ENCODE measurements at regions not wholly inside any gene's neighbourhood (a gene's known extent, or its start where the extent isn't known, plus 50 kb on each side); places are given as distances from the start of the nearest gene placed in this dataset.
"Not testable (repeated sequence)": the region's sequence is repeated elsewhere in the genome, so short reads cannot be mapped to it uniquely, and the experiment has no call there.

DNA sequence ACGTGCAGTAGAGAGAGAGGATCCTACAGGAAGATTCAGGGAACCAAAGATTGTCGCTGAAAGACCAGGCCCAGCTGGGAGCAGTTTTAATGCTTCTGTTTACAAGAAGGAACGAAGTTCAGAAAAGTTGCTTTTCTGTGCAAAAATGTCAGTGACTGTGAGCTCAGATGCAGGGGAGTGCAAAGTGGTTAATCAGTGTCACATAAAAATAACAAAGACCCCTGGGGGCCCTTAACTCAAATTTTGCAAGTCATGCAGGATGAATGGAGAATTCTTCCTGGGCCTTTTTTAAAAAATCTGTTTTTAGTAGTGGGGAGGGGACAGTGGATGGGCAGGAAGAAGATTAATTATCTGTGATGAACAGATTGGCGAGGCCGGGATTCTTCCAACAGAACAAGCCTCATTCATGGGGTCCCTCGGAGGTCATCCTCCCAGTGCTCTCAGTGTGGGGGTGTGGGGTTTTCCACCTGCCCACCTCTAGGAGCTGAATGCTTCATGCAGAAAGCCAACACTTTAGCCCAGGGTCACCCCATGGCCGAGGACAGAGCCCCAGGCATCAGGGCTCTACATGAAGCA, 167.2 kb downstream of the UQCRFS1 start:
- no peak for DNase-seq

DNA sequence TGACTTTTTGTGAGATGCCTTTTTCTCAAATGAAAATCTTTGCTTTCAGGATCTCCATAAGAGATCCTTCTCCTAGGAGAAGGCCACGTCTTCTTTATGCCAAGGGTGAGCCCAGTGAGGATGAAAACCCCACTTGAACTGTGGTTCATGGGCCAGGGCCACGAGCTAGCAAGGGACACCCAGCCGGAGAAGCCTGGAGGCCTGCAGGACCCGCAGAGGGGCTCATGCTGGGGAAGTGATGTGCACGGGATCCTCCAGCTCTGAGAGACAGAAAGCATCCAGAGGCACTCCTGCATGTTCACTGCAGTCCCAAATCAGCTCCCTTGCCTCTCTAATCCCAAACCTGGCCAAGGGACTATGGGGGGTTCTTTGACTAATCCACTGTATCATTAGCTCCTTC, 168.9 kb downstream of the UQCRFS1 start:
- no peak for DNase-seq

DNA sequence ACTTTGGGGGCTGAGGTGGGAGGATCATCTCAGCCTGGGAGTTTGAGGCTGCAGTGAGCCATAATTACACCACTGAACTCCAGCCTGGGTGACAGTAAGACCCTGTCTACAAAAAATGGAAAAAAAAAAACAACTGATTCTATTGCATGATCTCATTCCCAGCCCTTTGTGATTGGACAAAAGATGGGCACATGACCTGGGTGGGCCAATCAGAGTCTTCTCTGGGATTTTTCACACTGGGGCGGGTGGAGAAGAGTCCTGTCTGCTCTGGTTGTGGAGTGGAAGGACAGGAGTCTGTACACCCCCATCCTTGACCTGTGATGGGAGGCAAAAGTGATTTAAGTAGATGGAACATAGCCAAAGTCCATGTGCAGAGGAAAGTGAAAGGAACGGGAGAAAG, 170.5 kb downstream of the UQCRFS1 start:
- no peak for DNase-seq

DNA sequence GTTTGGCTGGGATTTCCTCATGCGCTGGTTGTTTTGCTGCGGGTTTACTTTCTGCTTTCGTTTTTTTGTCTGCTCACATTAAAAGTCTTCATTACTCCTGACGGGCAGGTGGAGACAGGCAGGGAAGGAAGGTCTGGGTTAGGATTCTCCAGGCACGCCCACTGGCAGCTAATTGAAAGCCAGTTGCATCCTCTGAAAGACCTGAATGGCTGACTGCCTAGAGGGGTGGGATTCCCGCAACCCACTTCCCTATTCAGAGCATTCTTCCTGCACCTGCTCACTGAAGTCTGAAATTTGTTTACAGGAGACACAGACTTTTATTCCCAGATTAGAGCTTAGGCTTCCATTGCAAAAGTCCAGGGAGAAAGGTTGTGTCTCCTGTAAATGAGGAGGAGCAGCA, 172.0 kb downstream of the UQCRFS1 start:
- no peak for DNase-seq

DNA sequence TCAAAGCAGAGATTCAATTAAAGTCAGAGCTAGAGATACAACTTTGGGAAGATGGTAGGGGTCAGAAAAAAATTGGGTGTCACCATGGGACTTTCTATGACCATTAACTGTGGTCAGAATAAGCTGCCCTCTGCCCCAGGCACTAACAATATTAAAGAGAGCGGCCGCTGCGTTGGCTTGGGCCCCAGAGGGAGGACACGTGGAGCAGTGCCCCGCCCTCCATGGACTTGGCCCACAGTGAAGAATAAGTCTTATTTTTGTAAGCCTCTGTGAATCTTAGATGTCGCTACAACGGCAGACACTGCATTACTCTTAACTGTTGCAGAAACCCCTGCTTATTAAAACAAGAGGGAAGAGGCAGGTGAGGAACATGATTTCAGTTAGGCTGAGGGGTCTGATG, 172.7 kb downstream of the UQCRFS1 start:
- DNase-seq = no peak

DNA sequence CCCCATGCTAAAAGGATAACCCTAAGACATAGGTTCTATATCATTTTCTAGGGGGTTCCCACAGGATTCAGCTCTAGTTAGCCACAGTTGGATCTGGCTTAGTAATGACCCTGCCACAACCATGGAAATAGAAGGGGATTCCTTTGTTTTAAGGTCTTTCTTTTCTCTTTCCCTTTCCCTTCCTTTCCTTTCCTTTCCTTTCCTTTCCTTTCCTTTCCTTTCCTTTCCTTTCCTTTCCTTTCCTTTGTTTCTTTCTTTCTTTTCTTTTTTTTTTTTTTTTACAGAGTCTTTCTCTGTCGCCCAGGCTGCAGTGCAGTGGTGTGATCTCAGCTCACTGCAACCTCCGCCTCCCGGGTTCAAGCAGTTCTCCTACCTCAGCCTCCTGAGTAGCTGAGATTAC, 173.9 kb downstream of the UQCRFS1 start:
- not testable (repeated sequence) for DNase-seq

DNA sequence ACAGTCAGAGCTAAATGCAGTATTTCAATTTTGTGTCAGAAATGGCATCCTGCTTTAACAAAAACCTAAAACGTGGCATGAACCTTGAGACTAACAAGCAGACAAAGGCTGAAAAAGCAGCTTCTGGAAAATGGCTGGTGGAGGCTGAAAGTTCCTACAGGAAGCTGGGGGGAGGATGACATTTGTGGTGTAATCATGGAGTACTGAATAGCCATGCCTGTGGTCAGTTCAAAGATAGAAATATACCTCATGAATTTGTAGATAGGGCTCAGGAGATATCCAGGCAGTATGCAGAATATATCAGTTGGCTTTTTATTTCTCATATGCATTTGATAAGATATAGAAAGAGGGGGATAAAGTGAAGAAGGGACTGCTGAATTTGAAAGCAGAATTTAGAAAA, 181.7 kb downstream of the UQCRFS1 start:
- no peak for DNase-seq

DNA sequence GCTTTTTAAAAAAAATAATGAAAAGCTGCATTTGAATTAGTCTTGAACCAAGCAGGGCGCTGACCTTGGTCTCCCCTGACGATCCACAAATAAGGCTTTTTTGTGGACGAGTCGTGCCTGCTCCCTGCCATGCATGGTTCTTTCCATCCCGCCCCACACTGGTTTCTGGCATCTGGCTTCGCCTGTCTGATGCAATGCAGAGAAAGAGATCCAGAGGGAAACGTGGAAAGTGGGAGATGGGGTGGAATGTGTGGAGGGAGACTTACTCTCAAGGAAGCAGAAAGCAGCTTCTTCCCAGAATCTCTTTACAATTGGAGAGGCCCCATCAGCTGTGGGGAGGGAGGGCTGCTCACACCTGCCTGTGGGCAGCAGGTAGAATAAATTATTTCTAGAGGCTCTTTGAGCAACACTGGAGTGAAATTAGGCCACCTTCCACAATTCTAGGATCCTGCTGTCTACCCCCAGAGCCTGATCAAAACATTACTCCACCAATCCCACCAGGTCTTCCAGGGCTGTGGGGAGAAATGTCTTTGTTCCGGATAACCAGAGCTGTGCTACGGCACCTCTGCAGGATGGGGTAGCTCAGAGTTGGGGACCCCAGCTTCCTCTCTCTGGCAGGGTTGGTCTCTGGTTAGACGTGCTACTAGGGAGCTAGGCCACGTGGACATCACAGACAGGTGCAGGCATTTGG, 183.5 kb downstream of the UQCRFS1 start:
- no peak for DNase-seq

DNA sequence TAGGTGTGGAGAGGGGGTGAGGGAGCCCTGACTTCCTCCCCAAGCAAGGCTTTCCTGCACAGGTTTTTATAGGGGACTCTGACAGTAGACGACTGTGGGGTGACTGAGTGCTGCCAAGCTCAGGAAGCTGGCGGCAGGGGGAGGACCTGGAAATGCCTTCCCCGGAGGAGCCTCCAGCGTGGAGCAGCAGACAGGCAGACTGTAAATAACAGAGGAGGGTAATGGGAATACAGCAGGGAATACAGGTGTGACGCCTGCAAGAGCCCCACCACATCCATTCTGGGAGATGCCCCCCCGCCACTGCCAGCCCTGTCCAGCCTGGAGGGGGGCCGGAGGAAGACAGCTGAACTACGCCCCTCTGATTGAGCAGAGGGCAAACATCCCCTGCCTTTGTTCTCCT, 190.4 kb downstream of the UQCRFS1 start:
- DNase-seq = no peak

DNA sequence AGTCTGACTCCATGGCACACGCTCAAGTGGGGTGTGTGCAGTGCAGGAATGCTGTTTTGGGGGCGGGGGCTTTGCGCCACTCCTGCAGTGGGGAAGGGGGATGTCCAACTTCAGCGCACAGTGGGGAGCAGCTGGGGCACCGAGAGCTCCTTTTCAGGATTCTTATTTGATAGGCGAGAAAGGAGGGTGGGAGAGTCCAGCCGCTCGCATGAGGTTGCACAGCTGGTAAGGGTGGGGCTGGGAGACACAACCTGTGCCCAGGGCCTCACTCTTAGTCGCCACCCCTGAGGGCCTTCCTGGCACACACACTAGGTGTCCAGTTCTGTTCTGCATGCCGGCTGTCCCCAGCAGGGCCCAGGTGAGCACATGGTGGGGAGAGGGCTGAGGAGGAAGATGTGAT, 190.8 kb downstream of the UQCRFS1 start:
- no peak for DNase-seq

DNA sequence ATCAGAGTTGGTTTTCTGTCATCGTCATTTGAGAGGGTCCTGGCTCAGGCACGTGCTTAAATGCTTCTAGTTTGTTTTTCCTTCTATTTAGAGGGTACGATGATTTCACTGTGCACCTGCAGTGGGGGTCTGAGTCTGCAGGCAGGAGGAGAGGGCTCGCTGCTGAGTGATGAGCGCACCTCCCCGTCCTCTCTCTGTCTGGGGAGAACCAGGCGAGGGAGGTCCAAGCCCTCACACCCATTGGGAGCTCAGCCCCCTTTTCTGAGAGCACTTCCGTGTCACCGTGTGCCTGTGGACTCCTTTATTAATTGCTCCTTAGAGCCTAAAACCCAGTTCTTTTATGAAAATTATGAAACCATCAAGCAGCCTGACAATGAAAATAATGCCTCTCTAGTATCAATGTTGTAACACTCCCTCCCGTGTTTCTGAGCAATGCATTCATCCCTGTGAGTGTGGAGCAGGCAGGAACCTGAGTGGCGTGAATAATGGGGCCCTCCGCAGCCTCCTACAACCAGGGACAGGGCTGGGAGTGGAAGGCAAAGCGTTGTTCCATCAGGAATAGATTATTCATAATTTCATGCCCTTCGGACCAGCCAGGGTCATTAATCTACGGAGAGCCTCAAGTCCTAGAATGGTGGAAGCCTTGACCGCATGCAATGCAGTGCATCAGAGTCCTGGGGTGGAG, 191.6 kb downstream of the UQCRFS1 start:
- no peak for DNase-seq

DNA sequence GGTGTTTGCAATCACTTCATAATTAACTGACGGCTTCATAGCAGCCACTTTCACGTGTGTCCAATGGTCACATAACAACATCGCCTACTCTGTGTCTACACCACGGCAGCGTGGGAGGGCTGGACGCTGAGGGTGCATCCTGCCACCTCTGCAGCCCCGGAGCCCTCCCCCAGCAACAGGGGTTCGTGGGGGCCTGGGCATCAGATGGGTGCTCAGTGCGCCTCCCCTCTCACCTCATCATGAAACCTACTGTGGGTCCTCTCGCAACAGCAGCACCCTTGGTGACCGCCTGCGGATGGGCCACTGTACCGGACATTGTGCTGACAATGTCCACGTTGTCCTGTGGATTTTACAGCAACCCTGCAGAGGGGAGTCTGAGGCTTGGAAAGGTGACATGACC, 193.5 kb downstream of the UQCRFS1 start:
- DNase-seq = no peak

DNA sequence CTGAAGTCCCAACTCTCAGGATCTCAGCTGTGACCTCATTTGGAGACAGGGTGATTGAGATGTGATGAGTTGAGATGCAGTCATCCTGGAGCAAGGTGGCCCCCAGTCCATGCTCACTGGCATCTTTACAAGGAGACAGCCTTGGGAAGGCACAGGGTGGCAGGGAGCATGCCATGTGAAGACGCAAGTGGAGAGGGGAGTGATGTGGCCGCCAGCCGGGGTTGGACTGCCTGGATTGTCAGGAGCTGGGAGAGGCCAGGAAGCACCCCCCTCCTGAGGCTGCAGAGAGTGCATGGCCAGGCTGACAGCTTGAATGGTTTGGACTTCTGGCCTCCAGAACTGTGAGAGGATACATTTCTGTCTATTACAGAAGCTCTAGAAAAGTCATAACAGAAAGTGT, 194.4 kb downstream of the UQCRFS1 start:
- no peak for DNase-seq

DNA sequence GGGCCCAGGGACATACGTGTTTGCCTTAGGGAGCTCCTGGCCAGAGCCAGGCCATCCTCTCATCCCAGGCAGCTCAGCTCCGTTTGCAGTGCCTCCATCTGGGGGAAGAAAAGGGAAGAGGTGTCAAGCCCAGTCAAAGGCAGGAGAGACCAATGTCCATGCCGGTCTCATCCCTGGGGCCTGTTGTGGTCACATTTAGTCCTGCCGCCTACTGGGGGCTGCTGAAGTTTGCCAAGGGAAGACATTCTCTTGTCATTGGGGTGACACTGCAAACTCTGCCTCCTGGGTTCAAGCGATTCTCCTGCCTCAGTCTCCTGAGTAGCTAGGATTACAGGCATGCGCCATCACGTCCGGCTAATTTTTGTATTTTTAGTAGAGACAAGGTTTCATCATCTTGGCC, 195.2 kb downstream of the UQCRFS1 start:
- no peak for DNase-seq

DNA sequence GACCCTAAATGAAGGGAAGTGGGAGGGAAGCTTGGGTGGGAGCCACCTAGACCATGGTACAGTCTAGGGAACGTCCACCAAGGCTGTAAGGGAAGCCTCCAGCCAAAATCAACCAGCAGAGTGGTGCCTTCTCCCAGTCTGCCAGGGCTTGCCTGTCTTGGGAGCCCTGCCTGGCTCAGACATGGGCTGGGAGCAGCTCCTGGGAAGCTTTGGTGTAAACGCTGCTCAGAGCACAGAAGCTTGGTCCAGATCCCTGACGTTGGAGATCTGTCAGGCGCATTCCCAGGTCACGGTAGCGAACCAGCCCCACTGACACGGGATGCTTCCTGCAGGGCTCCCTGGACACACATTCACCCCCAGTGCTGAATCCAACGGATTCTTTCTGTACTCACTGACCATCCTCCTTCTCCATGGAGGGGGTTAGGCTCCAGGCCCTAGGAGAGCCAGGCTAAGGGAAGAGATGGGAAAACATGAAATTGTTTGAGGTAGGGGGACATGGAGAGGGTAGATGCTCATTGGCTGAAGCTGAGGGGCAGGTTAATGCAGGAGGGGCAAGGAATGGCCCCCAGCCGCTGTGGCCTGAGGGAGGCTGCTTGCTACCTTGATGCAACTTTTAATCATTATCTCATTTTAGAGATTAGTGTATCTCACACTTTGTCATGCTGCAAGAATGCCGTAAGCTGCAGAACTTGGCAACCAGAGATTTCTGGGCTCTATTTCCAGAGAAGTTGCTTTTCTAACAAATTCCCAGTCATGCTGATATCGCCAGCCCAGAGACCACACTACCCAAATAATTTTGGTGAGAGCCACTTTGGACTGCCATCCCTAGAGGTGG, 195.8 kb downstream of the UQCRFS1 start:
- DNase-seq = no peak

DNA sequence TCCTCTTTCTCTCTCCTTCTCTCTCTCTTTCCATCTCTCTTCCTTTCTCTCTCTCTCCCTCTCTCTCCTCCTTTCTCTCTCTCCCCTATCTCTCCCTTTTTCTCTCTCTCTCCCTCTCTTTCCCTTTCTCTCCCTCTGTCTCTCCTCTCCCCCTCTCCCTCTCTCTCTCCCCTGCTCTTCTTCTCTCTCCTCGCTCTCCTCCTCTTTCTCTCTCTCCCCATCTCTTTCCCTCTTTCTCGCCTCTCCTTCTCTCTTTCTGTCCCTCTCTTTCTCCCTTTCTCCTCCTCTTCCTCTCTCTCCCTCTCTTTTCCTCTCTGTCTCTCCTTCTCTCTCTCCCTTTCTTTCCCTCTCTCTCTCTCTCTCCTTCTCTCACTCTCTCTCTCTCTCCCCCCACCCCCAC, 196.6 kb downstream of the UQCRFS1 start:
- no peak for DNase-seq

DNA sequence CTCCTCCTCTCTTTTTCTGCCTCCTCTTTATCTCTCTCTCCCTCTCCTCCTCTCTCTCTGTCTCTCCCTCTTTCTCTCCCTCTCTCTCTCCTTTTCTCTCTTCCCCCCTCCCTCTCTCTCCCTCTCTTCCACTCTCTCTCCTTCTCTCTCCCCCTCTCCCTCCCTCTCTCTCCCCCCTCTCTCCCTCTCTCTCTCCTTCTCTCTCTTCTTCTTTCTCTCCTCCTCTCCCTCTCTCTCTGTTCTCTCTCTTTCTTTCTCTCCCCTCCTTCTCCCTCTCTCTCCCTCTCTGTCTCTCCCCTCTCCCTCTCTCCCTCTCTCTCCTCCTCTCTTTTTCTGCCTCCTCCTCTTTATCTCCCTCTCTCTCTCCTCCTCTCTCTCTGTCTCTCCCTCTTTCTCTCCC, 197.4 kb downstream of the UQCRFS1 start:
- DNase-seq = no peak

DNA sequence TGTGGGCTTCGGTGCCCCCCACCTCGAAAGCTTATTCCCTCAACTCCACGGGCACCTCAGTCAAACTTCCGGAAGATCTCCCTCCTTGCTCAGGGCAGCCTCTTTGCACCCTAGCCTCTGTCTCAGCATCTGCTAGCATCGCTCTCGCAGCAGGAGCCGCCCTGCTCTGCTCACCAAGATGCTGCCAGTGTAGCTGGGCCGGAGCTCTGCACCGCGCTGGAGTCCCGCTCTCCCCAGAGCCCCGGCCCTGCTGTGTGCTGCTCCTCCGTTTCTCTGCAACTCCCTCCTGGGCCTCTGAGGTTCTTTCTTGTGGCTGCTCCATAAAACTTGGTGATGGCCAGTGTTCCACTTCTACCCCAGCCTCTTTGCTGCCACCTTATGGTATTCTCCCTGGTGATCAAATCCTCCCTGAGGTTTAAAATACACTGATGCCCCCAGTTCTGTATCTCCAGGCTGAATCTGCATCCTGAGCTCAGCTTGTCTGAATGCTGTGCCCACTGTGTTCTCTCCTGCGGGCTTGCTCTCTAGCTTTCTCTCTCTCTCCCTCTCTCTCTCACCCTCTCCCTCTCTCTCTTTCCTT, 198.0 kb downstream of the UQCRFS1 start:
- no peak for DNase-seq

DNA sequence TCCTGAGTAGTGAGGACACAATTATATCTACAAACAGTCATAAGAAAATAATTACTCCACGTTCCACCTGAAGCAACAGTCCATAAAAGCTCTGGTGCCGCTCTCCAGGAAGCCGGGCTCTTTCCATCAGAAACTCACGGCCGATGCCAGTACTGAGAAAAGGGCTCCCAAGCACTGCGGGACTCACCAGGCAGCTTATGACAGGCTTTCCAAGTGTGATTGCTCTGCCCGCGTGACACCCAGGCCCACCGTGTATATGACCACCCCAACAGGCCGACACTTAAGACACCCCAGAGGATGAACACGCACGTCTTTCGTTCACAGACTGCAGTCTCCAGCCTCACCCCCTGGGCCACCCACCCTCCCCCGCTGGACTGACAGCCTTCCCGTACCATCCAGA, 199.0 kb downstream of the UQCRFS1 start:
- no peak for DNase-seq

DNA sequence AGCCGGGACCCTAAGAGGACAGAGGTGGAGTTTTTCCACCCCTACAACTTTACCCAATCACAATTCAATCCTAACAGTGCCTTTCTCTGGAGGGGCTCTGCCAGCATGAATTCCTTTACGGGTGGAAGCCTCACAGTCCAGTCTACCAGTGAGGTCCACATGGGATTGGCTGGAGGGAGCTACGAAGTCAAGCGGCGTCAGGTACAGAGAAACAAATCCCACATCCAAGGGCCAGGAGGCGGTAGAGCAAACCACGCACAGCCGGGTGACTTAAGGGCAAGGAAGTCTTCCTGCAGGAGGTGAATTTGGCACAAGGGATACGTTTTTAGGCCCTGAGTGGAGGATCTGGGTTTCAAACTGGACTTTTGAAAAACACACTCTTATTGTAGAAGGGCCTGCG, 199.6 kb downstream of the UQCRFS1 start:
- DNase-seq = no peak

DNA sequence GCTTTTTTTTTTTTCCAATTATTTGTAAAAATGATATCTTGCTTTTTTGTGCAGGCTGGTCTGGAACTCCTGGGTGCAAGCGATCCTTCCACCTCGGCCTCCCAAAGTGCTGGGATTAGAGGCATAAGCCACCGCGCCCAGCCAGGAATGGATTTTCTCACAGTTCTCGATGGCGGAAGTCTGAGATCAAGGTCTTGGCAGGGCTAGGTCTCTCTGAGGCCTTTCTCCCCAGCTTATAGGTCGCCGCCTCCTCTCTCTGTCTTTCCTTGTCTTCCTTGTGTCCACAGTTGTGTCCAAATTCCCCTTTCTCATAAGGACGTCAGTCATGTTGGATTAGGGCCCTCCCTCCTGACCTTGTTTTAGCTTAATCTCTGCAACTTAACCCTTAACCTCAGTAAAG, 200.5 kb downstream of the UQCRFS1 start:
- DNase-seq = no peak

DNA sequence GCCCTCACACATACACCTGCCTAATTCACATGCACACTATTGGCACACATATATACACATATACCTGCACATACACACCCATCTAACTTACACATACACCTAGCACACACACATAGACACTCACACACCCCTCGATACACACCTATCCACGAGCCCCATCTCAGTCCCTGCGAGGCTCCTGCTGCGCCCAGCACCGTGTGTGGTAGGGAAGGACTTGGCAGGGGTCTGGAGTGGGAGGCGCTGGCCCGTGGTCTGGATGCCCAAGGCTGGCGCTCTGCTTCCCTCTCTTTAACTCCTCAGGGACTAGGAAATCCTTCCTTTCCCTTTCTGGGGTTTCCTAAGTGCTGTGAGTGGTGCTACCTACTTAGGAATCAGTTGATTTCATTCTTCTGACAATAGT, 202.7 kb downstream of the UQCRFS1 start:
- no peak for DNase-seq

DNA sequence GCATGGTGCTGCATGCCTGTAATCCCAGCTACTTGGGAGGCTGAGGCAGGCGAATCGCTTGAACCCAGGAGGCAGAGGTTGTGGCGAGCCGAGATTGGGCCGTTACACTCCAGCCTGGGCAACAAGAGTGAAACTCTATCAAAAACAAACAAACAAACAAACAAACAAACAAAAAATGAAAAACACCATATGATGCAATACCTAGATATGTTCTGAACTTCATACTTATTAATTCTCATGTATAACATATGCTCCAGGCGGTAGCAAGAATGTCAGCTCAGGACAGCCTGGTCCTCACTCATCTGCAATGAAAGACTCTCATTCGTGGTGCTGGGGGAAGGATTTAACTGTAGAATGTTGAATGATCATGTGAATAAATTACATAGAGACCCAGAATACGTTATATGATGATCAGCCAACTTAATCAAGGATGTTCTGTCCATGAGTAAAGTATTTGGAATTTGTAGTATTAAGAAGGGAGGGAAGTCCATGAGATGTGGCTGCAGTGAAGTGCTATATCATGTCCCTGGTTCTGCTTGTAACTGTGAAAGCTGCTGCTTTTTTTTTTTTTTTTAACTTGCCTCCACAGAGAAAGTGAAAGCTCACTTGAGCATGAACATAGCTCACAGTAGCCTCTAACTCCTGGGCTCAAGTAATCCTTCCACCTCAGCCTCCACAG, 206.8 kb downstream of the UQCRFS1 start:
- DNase-seq = no peak

All from cortex of kidney (tissue), 1 donor.